ENCODE measurements at regions not wholly inside any gene's neighbourhood (a gene's known extent, or its start where the extent isn't known, plus 50 kb on each side); places are given as distances from the start of the nearest gene placed in this dataset.

GRCh38 chr18:56210520-56210919 is 427.9 kb downstream of the TXNL1 start:
- DNase-seq, result no peak

- DNase-seq, result no peak
These were observed 430.4 kb downstream of the TXNL1 start for GRCh38 chr18:56207989-56208388.

- no peak for DNase-seq
These were observed 434.3 kb downstream of the TXNL1 start for GRCh38 chr18:56204052-56204451.

GRCh38 chr18:56202678-56203077 is 435.7 kb downstream of the TXNL1 start:
- DNase-seq, result no peak

- DNase-seq, result peak; percentile 87
These were observed 437.9 kb downstream of the TXNL1 start for GRCh38 chr18:56200381-56200911.

- DNase-seq, result no peak
These were observed 438.6 kb downstream of the TXNL1 start for GRCh38 chr18:56199580-56200330.

- DNase-seq, result no peak
These were observed 441.0 kb downstream of the TXNL1 start for GRCh38 chr18:56197241-56197859.

- DNase-seq, result no peak
These were observed 441.7 kb downstream of the TXNL1 start for GRCh38 chr18:56196495-56197225.

GRCh38 chr18:56191334-56191733 is 447.1 kb downstream of the TXNL1 start:
- DNase-seq, result no peak

- no peak for DNase-seq
These were observed 448.8 kb downstream of the TXNL1 start for GRCh38 chr18:56189615-56190014.

GRCh38 chr18:56188529-56189275 is 449.7 kb downstream of the TXNL1 start:
- no peak for DNase-seq

GRCh38 chr18:56186319-56186718 is 452.1 kb downstream of the TXNL1 start:
- DNase-seq, result no peak

GRCh38 chr18:56185126-56185525 is 453.3 kb downstream of the TXNL1 start:
- DNase-seq, result no peak

GRCh38 chr18:56176751-56177150 is 461.6 kb downstream of the TXNL1 start:
- DNase-seq, result no peak

- DNase-seq, result no peak
These were observed 462.9 kb downstream of the TXNL1 start for GRCh38 chr18:56175330-56176001.

GRCh38 chr18:56173542-56174220 is 464.7 kb downstream of the TXNL1 start:
- no peak for DNase-seq

GRCh38 chr18:56172527-56172926 is 465.9 kb downstream of the TXNL1 start:
- DNase-seq, result no peak

- DNase-seq, result no peak
These were observed 466.5 kb downstream of the TXNL1 start for GRCh38 chr18:56171848-56172247.

GRCh38 chr18:56168049-56168781 is 470.2 kb downstream of the TXNL1 start:
- DNase-seq, result peak; percentile 73

- DNase-seq, result no peak
These were observed 471.0 kb downstream of the TXNL1 start for GRCh38 chr18:56167366-56167765.

- no peak for DNase-seq
These were observed 471.5 kb downstream of the TXNL1 start for GRCh38 chr18:56166914-56167313.

All from HCEC 1CT (cell line).